SK-N-SH treated with all-trans-retinoic acid at 6 μM for 48 hours (cell line): ENCODE measurements at regions not wholly inside any gene's neighbourhood (a gene's known extent, or its start where the extent isn't known, plus 50 kb on each side); places are given as distances from the start of the nearest gene placed in this dataset.

ENCODE experiments used
- ATAC-seq: fragments of 200-7000 bp; cut with Tn5 transposase; 3 replicates; pipeline ENCODE4 v1.9.1; 2020; ENCODE audit warnings: mild to moderate bottlenecking, moderate library complexity
- ARNTL ChIP-seq: fragments of 450-650 bp; formaldehyde crosslinking; IDR thresholded peaks from 2 replicates; pipeline ENCODE4 v1.5.0; 2020; ENCODE audit warnings: low read depth, mild to moderate bottlenecking, moderate library complexity, borderline replicate concordance
- BACH2 ChIP-seq: fragments of 250-450 bp; sonication (Bioruptor Pico); IDR thresholded peaks from 2 replicates; pipeline ENCODE4 v1.9.0; 2021; ENCODE audit warnings: mild to moderate bottlenecking, borderline replicate concordance
- CREB5 ChIP-seq: fragments of 250-450 bp; sonication (Bioruptor Pico); IDR thresholded peaks from 2 replicates; pipeline ENCODE4 v1.5.1; 2020; ENCODE audit warnings: low read depth, mild to moderate bottlenecking, moderate library complexity
- CSDC2 ChIP-seq: fragments of 250-450 bp; sonication (Bioruptor Pico); IDR thresholded peaks from 2 replicates; pipeline ENCODE4 v1.5.0; 2020; ENCODE audit warnings: mild to moderate bottlenecking, moderate library complexity
- ESRRG ChIP-seq: fragments of 250-450 bp; sonication (Bioruptor Pico); IDR thresholded peaks from 2 replicates; pipeline ENCODE4 v1.6.1; 2021; ENCODE audit warnings: mild to moderate bottlenecking
- ISL1 ChIP-seq: fragments of 250-450 bp; sonication (Bioruptor Pico); IDR thresholded peaks from 2 replicates; pipeline ENCODE4 v2.1.2; 2022; ENCODE audit warnings: mild to moderate bottlenecking, moderate library complexity
- OSR1 ChIP-seq: fragments of 250-450 bp; sonication (Bioruptor Pico); IDR thresholded peaks from 2 replicates; pipeline ENCODE4 v1.8.0; 2022; ENCODE audit warnings: moderate library complexity, mild to moderate bottlenecking, inconsistent platforms
- PATZ1 ChIP-seq: fragments of 250-450 bp; sonication (Bioruptor Pico); IDR thresholded peaks from 2 replicates; pipeline ENCODE4 v1.8.0; 2020; ENCODE audit warnings: mild to moderate bottlenecking, moderate library complexity, borderline replicate concordance
- PPARA ChIP-seq: fragments of 250-450 bp; sonication (Bioruptor Pico); IDR thresholded peaks from 2 replicates; pipeline ENCODE4 v1.5.0; 2020; ENCODE audit warnings: mild to moderate bottlenecking, borderline replicate concordance
- RARB ChIP-seq: fragments of 250-450 bp; sonication (Bioruptor Pico); IDR thresholded peaks from 2 replicates; pipeline ENCODE4 v1.8.0; 2021; ENCODE audit warnings: mild to moderate bottlenecking, moderate library complexity
- SNAI2 ChIP-seq: fragments of 250-450 bp; sonication (Bioruptor Pico); IDR thresholded peaks from 2 replicates; pipeline ENCODE4 v1.5.0; 2020; ENCODE audit warnings: mild to moderate bottlenecking, moderate library complexity
- TCF4 ChIP-seq: fragments of 250-450 bp; sonication (Bioruptor Pico); IDR thresholded peaks from 2 replicates; pipeline ENCODE4 v1.8.0; 2021; ENCODE audit warnings: mild to moderate bottlenecking, moderate library complexity, borderline replicate concordance
- TOX ChIP-seq: fragments of 250-450 bp; sonication (Bioruptor Pico); IDR thresholded peaks from 2 replicates; pipeline ENCODE4 v1.8.0; 2021; ENCODE audit warnings: mild to moderate bottlenecking, moderate library complexity, borderline replicate concordance
- TSHZ2 ChIP-seq: fragments of 250-450 bp; sonication (Bioruptor Pico); IDR thresholded peaks from 2 replicates; pipeline ENCODE4 v1.5.0; 2020; ENCODE audit warnings: mild to moderate bottlenecking, moderate library complexity
- ZC3H10 ChIP-seq: fragments of 250-450 bp; sonication (Bioruptor Pico); IDR thresholded peaks from 2 replicates; pipeline ENCODE4 v1.5.1; 2021; ENCODE audit warnings: mild to moderate bottlenecking, moderate library complexity
- ZFP3 ChIP-seq: fragments of 250-450 bp; sonication (Bioruptor Pico); IDR thresholded peaks from 2 replicates; pipeline ENCODE4 v1.5.0; 2020; ENCODE audit warnings: mild to moderate bottlenecking, moderate library complexity
- ZFP30 ChIP-seq: fragments of 450-650 bp; formaldehyde crosslinking; IDR thresholded peaks from 2 replicates; pipeline ENCODE4 v1.5.0; 2022; ENCODE audit warnings: mild to moderate bottlenecking, moderate library complexity
- ZNF70 ChIP-seq: fragments of 450-650 bp; formaldehyde crosslinking; IDR thresholded peaks from 2 replicates; pipeline ENCODE4 v1.5.0; 2020; ENCODE audit warnings: mild to moderate bottlenecking, moderate library complexity
- ZNF8 ChIP-seq: fragments of 450-650 bp; formaldehyde crosslinking; IDR thresholded peaks from 2 replicates; pipeline ENCODE4 v1.5.0; 2020; ENCODE audit warnings: mild to moderate bottlenecking, moderate library complexity
- TF ChIP-seq, protein P1 (sequence below): fragments of 250-450 bp; sonication (Bioruptor Pico); IDR thresholded peaks from 2 replicates; pipeline ENCODE4 v1.8.0; 2021; ENCODE audit warnings: low read depth, mild to moderate bottlenecking, moderate library complexity, borderline replicate concordance

GRCh38 chr13:111468037-111468959 is 147.9 kb downstream of the TEX29 start (continued):
- TF ChIP-seq TSHZ2 (CRISPR knock-in tag) (no peak), ZFP30 (CRISPR knock-in tag) (no peak), ZC3H10 (no peak), ISL1 (CRISPR knock-in tag) (no peak), ZNF70 (CRISPR knock-in tag) (no peak), TOX (CRISPR knock-in tag) (no peak), ZFP3 (CRISPR knock-in tag) (no peak), PPARA (CRISPR knock-in tag) (no peak), CREB5 (CRISPR knock-in tag) (no peak), CSDC2 (CRISPR knock-in tag) (no peak), ESRRG (CRISPR knock-in tag) (no peak), ZNF8 (CRISPR knock-in tag) (no peak)
- TF ChIP-seq, protein P1, sequence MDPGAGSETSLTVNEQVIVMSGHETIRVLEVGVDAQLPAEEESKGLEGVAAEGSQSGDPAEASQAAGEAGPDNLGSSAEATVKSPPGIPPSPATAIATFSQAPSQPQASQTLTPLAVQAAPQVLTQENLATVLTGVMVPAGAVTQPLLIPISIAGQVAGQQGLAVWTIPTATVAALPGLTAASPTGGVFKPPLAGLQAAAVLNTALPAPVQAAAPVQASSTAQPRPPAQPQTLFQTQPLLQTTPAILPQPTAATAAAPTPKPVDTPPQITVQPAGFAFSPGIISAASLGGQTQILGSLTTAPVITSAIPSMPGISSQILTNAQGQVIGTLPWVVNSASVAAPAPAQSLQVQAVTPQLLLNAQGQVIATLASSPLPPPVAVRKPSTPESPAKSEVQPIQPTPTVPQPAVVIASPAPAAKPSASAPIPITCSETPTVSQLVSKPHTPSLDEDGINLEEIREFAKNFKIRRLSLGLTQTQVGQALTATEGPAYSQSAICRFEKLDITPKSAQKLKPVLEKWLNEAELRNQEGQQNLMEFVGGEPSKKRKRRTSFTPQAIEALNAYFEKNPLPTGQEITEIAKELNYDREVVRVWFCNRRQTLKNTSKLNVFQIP (CRISPR knock-in tag): no peak

DNA sequence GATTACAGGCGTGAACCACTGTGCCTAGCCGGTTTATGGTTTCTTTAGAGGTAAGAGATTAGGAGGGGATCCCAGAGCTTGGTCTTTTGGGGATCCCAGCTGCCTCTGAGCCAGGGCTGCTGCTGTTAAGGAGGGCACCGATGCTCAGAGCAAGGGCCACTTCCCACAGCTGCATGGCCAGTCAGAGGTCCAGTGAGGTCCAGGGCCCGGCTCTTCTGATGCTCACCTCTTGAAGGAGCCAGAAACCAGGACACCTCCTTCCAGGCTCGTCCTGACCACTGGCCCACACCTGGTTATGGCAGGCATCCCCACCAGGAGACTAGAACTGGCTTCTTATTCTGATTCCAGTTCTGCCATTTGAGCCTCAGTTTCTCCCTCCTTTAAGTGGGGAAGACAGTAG is 149.0 kb downstream of the TEX29 start:
- ATAC-seq: no peak
- no peak for TF ChIP-seq SNAI2 (CRISPR knock-in tag)
- TF ChIP-seq ZC3H10: no peak
- no peak for TF ChIP-seq ZNF8 (CRISPR knock-in tag)
- no peak for TF ChIP-seq ISL1 (CRISPR knock-in tag)
- TF ChIP-seq TSHZ2 (CRISPR knock-in tag): no peak
- TF ChIP-seq PATZ1 (CRISPR knock-in tag): no peak
- no peak for TF ChIP-seq RARB
- TF ChIP-seq, all 23 proteins: peak for 0

DNA sequence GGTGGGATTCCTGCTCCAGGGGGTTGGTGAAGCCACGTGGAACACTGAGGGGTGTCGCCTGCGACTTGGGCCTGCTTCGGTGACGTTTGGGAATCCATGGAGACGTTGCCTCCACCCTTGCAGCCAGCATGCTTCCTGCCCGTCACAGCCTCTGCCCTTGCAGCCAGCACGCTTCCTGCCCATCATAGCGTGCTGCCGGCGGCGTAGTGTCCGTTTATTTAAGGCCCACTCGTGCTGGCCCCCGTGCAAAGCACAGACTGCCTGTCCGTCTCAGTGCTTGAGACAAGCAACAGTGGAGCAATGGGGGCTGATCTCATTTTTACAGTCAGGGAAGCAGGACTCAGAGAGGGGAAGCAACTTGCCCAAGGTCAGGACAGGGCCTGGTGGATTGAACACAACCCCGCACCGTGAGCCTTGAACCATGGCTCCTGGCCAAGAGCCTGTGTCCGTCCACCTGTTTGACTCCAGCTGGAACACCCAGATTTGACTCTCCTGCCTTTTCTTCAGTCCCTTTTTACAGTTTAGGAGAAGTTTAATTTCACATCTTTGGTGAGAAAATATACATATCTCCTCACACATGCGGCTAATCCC is 149.6 kb downstream of the TEX29 start:
- no peak for ATAC-seq
- TF ChIP-seq ARNTL (no peak), PPARA (CRISPR knock-in tag) (no peak), ISL1 (CRISPR knock-in tag) (no peak), ESRRG (CRISPR knock-in tag) (no peak), PATZ1 (CRISPR knock-in tag) (no peak), RARB (no peak), TCF4 (CRISPR knock-in tag) (no peak), ZC3H10 (no peak), BACH2 (no peak), CSDC2 (CRISPR knock-in tag) (no peak), ZFP3 (CRISPR knock-in tag) (no peak), OSR1 (no peak)
- TF ChIP-seq, all 23 proteins: peak for 0
